Neural progenitor cell (in vitro differentiated cells): ENCODE measurements at regions not wholly inside any gene's neighbourhood (a gene's known extent, or its start where the extent isn't known, plus 50 kb on each side); places are given as distances from the start of the nearest gene placed in this dataset.
"Not testable (repeated sequence)": the region's sequence is repeated elsewhere in the genome, so short reads cannot be mapped to it uniquely, and the experiment has no call there.

Experiments
- DNase-seq: peaks from one replicate; pipeline ENCODE4 v3.0.0-alpha.2; 2016; ENCODE audit warnings: low spot score
- H2AFZ ChIP-seq: fragments of 200-600 bp; sonication (generic); replicated peaks from 2 replicates; pipeline ENCODE4 v1.6.1; 2016; ENCODE audit warnings: antibody characterized with exemption
- H3F3A ChIP-seq: fragments of 200-600 bp; sonication (generic); 2 replicates; pipeline ENCODE4 v1.6.1; 2016; ENCODE audit warnings: antibody characterized with exemption, low read depth
- H3K27ac ChIP-seq: fragments of 200-600 bp; sonication (generic); 2 replicates; pipeline ENCODE4 v1.5.1; 2016; ENCODE audit warnings: mild to moderate bottlenecking
- H3K27me3 ChIP-seq: fragments of 200-600 bp; sonication (generic); 2 replicates; pipeline ENCODE4 v1.6.1; 2016; ENCODE audit warnings: mild to moderate bottlenecking, moderate library complexity
- H3K36me3 ChIP-seq: fragments of 200-600 bp; sonication (generic); 2 replicates; pipeline ENCODE4 v1.5.1; 2016
- H3K4me1 ChIP-seq: fragments of 200-600 bp; sonication (generic); 2 replicates; pipeline ENCODE4 v1.6.1; 2016; ENCODE audit warnings: mixed run types
- H3K4me2 ChIP-seq: fragments of 200-600 bp; sonication (generic); 2 replicates; pipeline ENCODE4 v1.6.1; 2016
- H3K4me3 ChIP-seq: fragments of 200-600 bp; sonication (generic); 2 replicates; pipeline ENCODE4 v1.5.1; 2016
- H3K79me2 ChIP-seq: fragments of 200-600 bp; sonication (generic); 2 replicates; pipeline ENCODE4 v1.6.1; 2016; ENCODE audit warnings: low read depth
- H3K9ac ChIP-seq: fragments of 200-600 bp; sonication (generic); 2 replicates; pipeline ENCODE4 v1.6.1; 2016
- H3K9me3 ChIP-seq: fragments of 200-600 bp; sonication (generic); 2 replicates; pipeline ENCODE4 v1.5.1; 2016; ENCODE audit warnings: low read depth
- H4K20me1 ChIP-seq: fragments of 200-600 bp; sonication (generic); 2 replicates; pipeline ENCODE4 v1.6.1; 2016; ENCODE audit warnings: low read depth
- H3K27ac Mint-ChIP-seq: 3 replicates; pipeline ENCODE4 v1.8.0; 2021; ENCODE audit warnings: mixed read lengths
- H3K27me3 Mint-ChIP-seq: 2 replicates; pipeline ENCODE4 v1.8.0; 2022; ENCODE audit warnings: low read depth, mild to moderate bottlenecking, inconsistent platforms, moderate library complexity, mixed read lengths; ENCODE audit not compliant: insufficient read depth
- H3K36me3 Mint-ChIP-seq: 3 replicates; pipeline ENCODE4 v1.8.0; 2021; ENCODE audit warnings: mixed read lengths
- H3K4me1 Mint-ChIP-seq: 3 replicates; pipeline ENCODE4 v1.8.0; 2021; ENCODE audit warnings: mixed read lengths
- H3K4me3 Mint-ChIP-seq: 3 replicates; pipeline ENCODE4 v1.8.0; 2021; ENCODE audit warnings: mild to moderate bottlenecking, moderate library complexity, mixed read lengths
- H3K9me3 Mint-ChIP-seq: 3 replicates; pipeline ENCODE4 v1.8.0; 2020; ENCODE audit warnings: mixed read lengths
- EZH2 ChIP-seq: fragments of 200-600 bp; sonication (generic); IDR thresholded peaks from 2 replicates; pipeline ENCODE4 v1.6.1; 2017; ENCODE audit warnings: antibody characterized with exemption, mild to moderate bottlenecking, moderate library complexity
- EZH2phosphoT487 ChIP-seq: fragments of 200-600 bp; sonication (generic); IDR thresholded peaks from 2 replicates; pipeline ENCODE4 v1.6.1; 2017; ENCODE audit warnings: antibody characterized with exemption
- TF ChIP-seq, protein P1 (sequence below): fragments of 200-600 bp; sonication (generic); IDR thresholded peaks from 2 replicates; pipeline ENCODE4 v1.5.1; 2017; ENCODE audit warnings: antibody characterized with exemption, mild to moderate bottlenecking

DNA sequence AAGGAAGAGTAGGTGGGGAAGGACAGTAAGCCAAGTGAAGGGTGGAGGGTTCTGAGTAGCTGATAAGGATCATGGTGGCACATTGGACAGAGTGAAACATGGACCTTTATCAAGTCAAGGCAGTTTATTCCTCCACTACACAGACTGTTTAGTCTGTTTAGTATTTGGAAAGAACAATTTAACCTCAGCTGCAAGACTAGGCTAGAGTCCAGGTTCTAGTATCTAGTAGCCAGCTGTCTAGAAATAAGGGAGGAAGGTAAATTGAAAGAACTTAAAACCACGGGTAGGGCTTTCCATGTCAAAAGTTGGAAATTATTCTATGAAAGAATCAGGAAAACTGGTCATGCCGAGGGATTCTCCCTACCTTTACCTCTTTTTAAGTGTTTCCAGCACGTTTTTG, 140.1 kb upstream of the MED14 start:
- H3K27ac ChIP-seq = no peak overlapping the region
- H3K27me3 ChIP-seq = no peaks in the 10 kb centered on the region
- H3K36me3 ChIP-seq = no peaks in the 10 kb centered on the region
- Mint-ChIP-seq H3K4me1 (peaks cover 7% of the 10 kb centered on the region), H3K4me3 (no peak overlapping the region), H3K9me3 (peaks cover 4% of the 10 kb centered on the region), H3K27ac (no peak overlapping the region), H3K36me3 (no peaks in the 10 kb centered on the region), H3K27me3 (no peaks in the 10 kb centered on the region)
- H2AFZ ChIP-seq = no peak overlapping the region
- DNase-seq = no peak
- no peak overlapping the region for H3K4me2 ChIP-seq
- H3K9ac ChIP-seq = no peak overlapping the region
- H3K9me3 ChIP-seq = no peaks in the 10 kb centered on the region
- TF ChIP-seq EZH2 (no peak), EZH2phosphoT487 (no peak)
- TF ChIP-seq, protein P1, sequence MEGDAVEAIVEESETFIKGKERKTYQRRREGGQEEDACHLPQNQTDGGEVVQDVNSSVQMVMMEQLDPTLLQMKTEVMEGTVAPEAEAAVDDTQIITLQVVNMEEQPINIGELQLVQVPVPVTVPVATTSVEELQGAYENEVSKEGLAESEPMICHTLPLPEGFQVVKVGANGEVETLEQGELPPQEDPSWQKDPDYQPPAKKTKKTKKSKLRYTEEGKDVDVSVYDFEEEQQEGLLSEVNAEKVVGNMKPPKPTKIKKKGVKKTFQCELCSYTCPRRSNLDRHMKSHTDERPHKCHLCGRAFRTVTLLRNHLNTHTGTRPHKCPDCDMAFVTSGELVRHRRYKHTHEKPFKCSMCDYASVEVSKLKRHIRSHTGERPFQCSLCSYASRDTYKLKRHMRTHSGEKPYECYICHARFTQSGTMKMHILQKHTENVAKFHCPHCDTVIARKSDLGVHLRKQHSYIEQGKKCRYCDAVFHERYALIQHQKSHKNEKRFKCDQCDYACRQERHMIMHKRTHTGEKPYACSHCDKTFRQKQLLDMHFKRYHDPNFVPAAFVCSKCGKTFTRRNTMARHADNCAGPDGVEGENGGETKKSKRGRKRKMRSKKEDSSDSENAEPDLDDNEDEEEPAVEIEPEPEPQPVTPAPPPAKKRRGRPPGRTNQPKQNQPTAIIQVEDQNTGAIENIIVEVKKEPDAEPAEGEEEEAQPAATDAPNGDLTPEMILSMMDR = no peak
- H3K4me3 ChIP-seq = no peak overlapping the region
- peaks cover 16% of the 10 kb centered on the region for H3K4me1 ChIP-seq
- no peaks in the 10 kb centered on the region for H4K20me1 ChIP-seq
- H3K79me2 ChIP-seq = no peaks in the 10 kb centered on the region
- H3F3A ChIP-seq = peaks cover 11% of the 10 kb centered on the region

GRCh38 chrX:40877887-40878286, 142.5 kb upstream of the MED14 start:
- Histone ChIP-seq H3K4me2 (no peak overlapping the region), H3K79me2 (no peaks in the 10 kb centered on the region), H3K27me3 (no peaks in the 10 kb centered on the region), H3K4me1 (peaks cover 16% of the 10 kb centered on the region), H3K9ac (no peak overlapping the region), H3K9me3 (no peaks in the 10 kb centered on the region), H3K36me3 (no peaks in the 10 kb centered on the region), H2AFZ (no peak overlapping the region), H4K20me1 (no peaks in the 10 kb centered on the region), H3K27ac (no peak overlapping the region), H3K4me3 (no peak overlapping the region), H3F3A (peaks cover 11% of the 10 kb centered on the region)
- TF ChIP-seq, protein P1 = peak; percentile 30
- TF ChIP-seq EZH2phosphoT487 = no peak
- TF ChIP-seq EZH2 = no peak
- no peak for DNase-seq
- H3K4me1 Mint-ChIP-seq = peaks cover 7% of the 10 kb centered on the region
- H3K27me3 Mint-ChIP-seq = no peaks in the 10 kb centered on the region
- H3K9me3 Mint-ChIP-seq = peaks cover 11% of the 10 kb centered on the region
- no peak overlapping the region for H3K27ac Mint-ChIP-seq
- no peaks in the 10 kb centered on the region for H3K36me3 Mint-ChIP-seq
- H3K4me3 Mint-ChIP-seq = no peak overlapping the region

DNA sequence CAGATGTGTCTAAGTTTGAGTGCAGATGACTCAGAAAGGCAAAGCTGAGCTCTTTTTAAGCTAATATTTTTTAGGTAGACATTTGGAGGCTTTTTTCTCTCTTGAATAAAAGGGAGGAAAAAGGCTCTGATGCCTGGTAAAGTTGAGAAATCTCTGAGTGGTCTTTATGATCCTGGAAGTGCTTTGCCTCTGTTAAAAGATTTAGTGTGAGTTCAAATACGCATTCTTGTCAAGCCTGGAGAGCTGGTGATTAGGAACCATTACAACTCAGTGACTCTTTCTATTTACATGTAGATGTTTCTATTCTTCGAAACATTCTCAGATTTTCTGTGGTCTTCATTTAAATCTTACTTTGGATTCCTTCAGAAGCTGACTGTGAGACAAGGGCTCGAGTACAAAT, 143.4 kb upstream of the MED14 start:
- peaks cover 11% of the 10 kb centered on the region for H3K9me3 Mint-ChIP-seq
- DNase-seq = peak; percentile 13
- no peaks in the 10 kb centered on the region for H3K36me3 Mint-ChIP-seq
- H3K4me3 Mint-ChIP-seq = no peak overlapping the region
- H3K27me3 Mint-ChIP-seq = no peaks in the 10 kb centered on the region
- H3K36me3 ChIP-seq = no peaks in the 10 kb centered on the region
- peaks cover 16% of the 10 kb centered on the region for H3K4me1 ChIP-seq
- H3K9ac ChIP-seq = no peak overlapping the region
- no peak overlapping the region for H3K27ac Mint-ChIP-seq
- H3K27ac ChIP-seq = peak overlapping the region; percentile 46
- no peaks in the 10 kb centered on the region for H4K20me1 ChIP-seq
- peaks cover 7% of the 10 kb centered on the region for H3K4me1 Mint-ChIP-seq
- H3K4me2 ChIP-seq = peak overlapping the region; percentile 53
- H3K79me2 ChIP-seq = no peaks in the 10 kb centered on the region
- no peaks in the 10 kb centered on the region for H3K27me3 ChIP-seq
- peaks cover 11% of the 10 kb centered on the region for H3F3A ChIP-seq
- TF ChIP-seq EZH2 (no peak), EZH2phosphoT487 (no peak)
- TF ChIP-seq, protein P1 = no peak
- H3K9me3 ChIP-seq = no peaks in the 10 kb centered on the region
- peak overlapping the region; percentile 83 for H2AFZ ChIP-seq
- H3K4me3 ChIP-seq = no peak overlapping the region

- not testable (repeated sequence) for H3K9me3 ChIP-seq, H3K9ac ChIP-seq, H3K27me3 Mint-ChIP-seq, H3K27ac ChIP-seq, H4K20me1 ChIP-seq, DNase-seq, H3K27ac Mint-ChIP-seq, H3K27me3 ChIP-seq, H3K36me3 ChIP-seq, H3K36me3 Mint-ChIP-seq, H3K4me1 Mint-ChIP-seq, H3K4me3 ChIP-seq, H3K4me3 Mint-ChIP-seq, H3K79me2 ChIP-seq
- peak overlapping the region; percentile 53 for H3K4me2 ChIP-seq
- H2AFZ ChIP-seq = peak overlapping the region; percentile 83
- H3K4me1 ChIP-seq = peaks cover 16% of the 10 kb centered on the region
- peaks cover 11% of the 10 kb centered on the region for H3F3A ChIP-seq
- H3K9me3 Mint-ChIP-seq = peaks cover 11% of the 10 kb centered on the region
These were observed 143.8 kb upstream of the MED14 start for GRCh38 chrX:40879172-40879571.
